H1 (cell line): ENCODE measurements at regions not wholly inside any gene's neighbourhood (a gene's known extent, or its start where the extent isn't known, plus 50 kb on each side); places are given as distances from the start of the nearest gene placed in this dataset.

Experiments
- TF ChIP-seq, protein P1 (sequence below): fragments of 300-600 bp; sonication (generic); IDR thresholded peaks from 2 replicates; pipeline ENCODE4 v1.7.1; 2012; ENCODE audit warnings: low read length, moderate library complexity, mild to moderate bottlenecking, inconsistent platforms; ENCODE audit not compliant: insufficient replicate concordance

DNA sequence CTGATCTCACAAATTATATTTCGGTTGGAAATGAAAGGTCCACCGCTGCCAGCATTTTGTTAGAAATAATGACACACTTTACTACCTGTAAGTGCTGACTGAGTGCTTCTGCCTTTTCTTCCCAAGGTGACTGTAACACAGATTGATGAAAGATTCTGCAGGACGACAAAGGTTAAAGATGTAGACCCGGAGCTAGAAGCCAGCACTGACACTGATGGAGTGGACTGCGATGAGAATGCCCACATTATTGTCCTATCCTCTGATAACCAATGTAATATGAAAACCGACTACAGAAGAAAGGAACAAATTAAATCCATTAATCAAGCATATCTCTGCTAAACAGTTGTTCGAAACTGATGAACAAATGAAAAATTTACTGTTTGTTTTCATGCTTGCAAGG is 666.5 kb downstream of the GBE1 start (continued):
- TF ChIP-seq, protein P1, sequence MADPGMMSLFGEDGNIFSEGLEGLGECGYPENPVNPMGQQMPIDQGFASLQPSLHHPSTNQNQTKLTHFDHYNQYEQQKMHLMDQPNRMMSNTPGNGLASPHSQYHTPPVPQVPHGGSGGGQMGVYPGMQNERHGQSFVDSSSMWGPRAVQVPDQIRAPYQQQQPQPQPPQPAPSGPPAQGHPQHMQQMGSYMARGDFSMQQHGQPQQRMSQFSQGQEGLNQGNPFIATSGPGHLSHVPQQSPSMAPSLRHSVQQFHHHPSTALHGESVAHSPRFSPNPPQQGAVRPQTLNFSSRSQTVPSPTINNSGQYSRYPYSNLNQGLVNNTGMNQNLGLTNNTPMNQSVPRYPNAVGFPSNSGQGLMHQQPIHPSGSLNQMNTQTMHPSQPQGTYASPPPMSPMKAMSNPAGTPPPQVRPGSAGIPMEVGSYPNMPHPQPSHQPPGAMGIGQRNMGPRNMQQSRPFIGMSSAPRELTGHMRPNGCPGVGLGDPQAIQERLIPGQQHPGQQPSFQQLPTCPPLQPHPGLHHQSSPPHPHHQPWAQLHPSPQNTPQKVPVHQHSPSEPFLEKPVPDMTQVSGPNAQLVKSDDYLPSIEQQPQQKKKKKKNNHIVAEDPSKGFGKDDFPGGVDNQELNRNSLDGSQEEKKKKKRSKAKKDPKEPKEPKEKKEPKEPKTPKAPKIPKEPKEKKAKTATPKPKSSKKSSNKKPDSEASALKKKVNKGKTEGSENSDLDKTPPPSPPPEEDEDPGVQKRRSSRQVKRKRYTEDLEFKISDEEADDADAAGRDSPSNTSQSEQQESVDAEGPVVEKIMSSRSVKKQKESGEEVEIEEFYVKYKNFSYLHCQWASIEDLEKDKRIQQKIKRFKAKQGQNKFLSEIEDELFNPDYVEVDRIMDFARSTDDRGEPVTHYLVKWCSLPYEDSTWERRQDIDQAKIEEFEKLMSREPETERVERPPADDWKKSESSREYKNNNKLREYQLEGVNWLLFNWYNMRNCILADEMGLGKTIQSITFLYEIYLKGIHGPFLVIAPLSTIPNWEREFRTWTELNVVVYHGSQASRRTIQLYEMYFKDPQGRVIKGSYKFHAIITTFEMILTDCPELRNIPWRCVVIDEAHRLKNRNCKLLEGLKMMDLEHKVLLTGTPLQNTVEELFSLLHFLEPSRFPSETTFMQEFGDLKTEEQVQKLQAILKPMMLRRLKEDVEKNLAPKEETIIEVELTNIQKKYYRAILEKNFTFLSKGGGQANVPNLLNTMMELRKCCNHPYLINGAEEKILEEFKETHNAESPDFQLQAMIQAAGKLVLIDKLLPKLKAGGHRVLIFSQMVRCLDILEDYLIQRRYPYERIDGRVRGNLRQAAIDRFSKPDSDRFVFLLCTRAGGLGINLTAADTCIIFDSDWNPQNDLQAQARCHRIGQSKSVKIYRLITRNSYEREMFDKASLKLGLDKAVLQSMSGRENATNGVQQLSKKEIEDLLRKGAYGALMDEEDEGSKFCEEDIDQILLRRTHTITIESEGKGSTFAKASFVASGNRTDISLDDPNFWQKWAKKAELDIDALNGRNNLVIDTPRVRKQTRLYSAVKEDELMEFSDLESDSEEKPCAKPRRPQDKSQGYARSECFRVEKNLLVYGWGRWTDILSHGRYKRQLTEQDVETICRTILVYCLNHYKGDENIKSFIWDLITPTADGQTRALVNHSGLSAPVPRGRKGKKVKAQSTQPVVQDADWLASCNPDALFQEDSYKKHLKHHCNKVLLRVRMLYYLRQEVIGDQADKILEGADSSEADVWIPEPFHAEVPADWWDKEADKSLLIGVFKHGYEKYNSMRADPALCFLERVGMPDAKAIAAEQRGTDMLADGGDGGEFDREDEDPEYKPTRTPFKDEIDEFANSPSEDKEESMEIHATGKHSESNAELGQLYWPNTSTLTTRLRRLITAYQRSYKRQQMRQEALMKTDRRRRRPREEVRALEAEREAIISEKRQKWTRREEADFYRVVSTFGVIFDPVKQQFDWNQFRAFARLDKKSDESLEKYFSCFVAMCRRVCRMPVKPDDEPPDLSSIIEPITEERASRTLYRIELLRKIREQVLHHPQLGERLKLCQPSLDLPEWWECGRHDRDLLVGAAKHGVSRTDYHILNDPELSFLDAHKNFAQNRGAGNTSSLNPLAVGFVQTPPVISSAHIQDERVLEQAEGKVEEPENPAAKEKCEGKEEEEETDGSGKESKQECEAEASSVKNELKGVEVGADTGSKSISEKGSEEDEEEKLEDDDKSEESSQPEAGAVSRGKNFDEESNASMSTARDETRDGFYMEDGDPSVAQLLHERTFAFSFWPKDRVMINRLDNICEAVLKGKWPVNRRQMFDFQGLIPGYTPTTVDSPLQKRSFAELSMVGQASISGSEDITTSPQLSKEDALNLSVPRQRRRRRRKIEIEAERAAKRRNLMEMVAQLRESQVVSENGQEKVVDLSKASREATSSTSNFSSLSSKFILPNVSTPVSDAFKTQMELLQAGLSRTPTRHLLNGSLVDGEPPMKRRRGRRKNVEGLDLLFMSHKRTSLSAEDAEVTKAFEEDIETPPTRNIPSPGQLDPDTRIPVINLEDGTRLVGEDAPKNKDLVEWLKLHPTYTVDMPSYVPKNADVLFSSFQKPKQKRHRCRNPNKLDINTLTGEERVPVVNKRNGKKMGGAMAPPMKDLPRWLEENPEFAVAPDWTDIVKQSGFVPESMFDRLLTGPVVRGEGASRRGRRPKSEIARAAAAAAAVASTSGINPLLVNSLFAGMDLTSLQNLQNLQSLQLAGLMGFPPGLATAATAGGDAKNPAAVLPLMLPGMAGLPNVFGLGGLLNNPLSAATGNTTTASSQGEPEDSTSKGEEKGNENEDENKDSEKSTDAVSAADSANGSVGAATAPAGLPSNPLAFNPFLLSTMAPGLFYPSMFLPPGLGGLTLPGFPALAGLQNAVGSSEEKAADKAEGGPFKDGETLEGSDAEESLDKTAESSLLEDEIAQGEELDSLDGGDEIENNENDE, result no peak
